Endothelial cell of umbilical vein (primary cell): ENCODE measurements at regions not wholly inside any gene's neighbourhood (a gene's known extent, or its start where the extent isn't known, plus 50 kb on each side); places are given as distances from the start of the nearest gene placed in this dataset.

ENCODE experiments used
- BruUV-seq: library from RNA; stranded (reverse); fragments of 400-500 nt; replicated peaks from 2 replicates; lab custom pipeline; 2021; lab: Mats Ljungman, UMichigan
- CTCF ChIA-PET: fragments of 300-600, 350-600 bp; sonication (Branson Sonifier 250); formaldehyde crosslinking; loops from one replicate; lab custom pipeline; 2021; ENCODE audit warnings: antibody characterized with exemption, inconsistent platforms; lab: Charles Lee
- POLR2A ChIA-PET: fragments of 300-600, 350-600 bp; sonication (Branson Sonifier 250); formaldehyde crosslinking; loops from one replicate; lab custom pipeline; 2021; ENCODE audit warnings: antibody characterized with exemption, inconsistent platforms; lab: Charles Lee
- DNase-seq: peaks from one replicate; pipeline ENCODE4 v3.0.0-alpha.2; 2011; ENCODE audit warnings: low read depth, low spot score
- FAIRE-seq: peaks from 2 replicates; lab custom pipeline; 2011; peaks lifted over from hg19 to GRCh38; lab: Jason Lieb, UNC
- H2AFZ ChIP-seq: 2 replicates; pipeline ENCODE4 v1.6.0; 2012; ENCODE audit warnings: low read depth, low read length, control low read depth, inconsistent platforms
- H3K27ac ChIP-seq: 2 replicates; pipeline ENCODE4 v1.5.1; 2011; ENCODE audit warnings: low read depth, mild to moderate bottlenecking, control low read depth, low read length, moderate library complexity; ENCODE audit not compliant: insufficient read depth
- H3K27me3 ChIP-seq, 2 experiments: 2 replicates each; pipeline versions ENCODE4 v1.6.0 to v1.6.1; 2011; ENCODE audit warnings: low read length in 2 of 2, mixed read lengths in 1 of 2; ENCODE audit not compliant: control insufficient read depth in 2 of 2, insufficient read depth in 2 of 2
- H3K36me3 ChIP-seq, 2 experiments: 2 replicates in 1 of 2; 3 replicates in 1 of 2; pipeline ENCODE4 v1.5.1; 2011; ENCODE audit warnings: low read length in 2 of 2, mild to moderate bottlenecking in 1 of 2, moderate library complexity in 1 of 2; ENCODE audit not compliant: control insufficient read depth in 2 of 2, insufficient read depth in 2 of 2; ENCODE audit errors: extremely low read depth in 1 of 2
- H3K4me1 ChIP-seq: 3 replicates; pipeline ENCODE4 v1.5.1; 2011; ENCODE audit warnings: mild to moderate bottlenecking, low read length; ENCODE audit not compliant: control insufficient read depth, insufficient read depth; ENCODE audit errors: extremely low read depth
- H3K4me2 ChIP-seq: 2 replicates; pipeline ENCODE4 v1.6.1; 2011; ENCODE audit warnings: low read length, control low read depth, mixed read lengths; ENCODE audit not compliant: insufficient read depth
- H3K4me3 ChIP-seq, 3 experiments: fragments of 200-600 bp in 1 of 3; sonication (generic), shearing (Covaris generic) in 1 of 3; replicated peaks in 1 of 3; 2 replicates each; pipeline ENCODE4 v1.5.1; 2011 to 2016; ENCODE audit warnings: control low read depth in 3 of 3, low read length in 3 of 3, mild to moderate bottlenecking in 2 of 3, inconsistent platforms in 1 of 3, low read depth in 1 of 3, moderate library complexity in 1 of 3; ENCODE audit not compliant: insufficient read depth in 1 of 3
- H3K79me2 ChIP-seq: 2 replicates; pipeline ENCODE4 v1.6.0; 2012; ENCODE audit warnings: low read length, inconsistent platforms; ENCODE audit not compliant: control insufficient read depth, insufficient read depth
- H3K9ac ChIP-seq: replicated peaks from 2 replicates; pipeline ENCODE3; 2011; ENCODE audit warnings: low read length, control low read depth; ENCODE audit not compliant: insufficient read depth; ENCODE audit errors: extremely low read depth
- H3K9me1 ChIP-seq: replicated peaks from 3 replicates; pipeline ENCODE4 v1.6.0; 2011; ENCODE audit warnings: mild to moderate bottlenecking, low read length; ENCODE audit not compliant: control insufficient read depth, insufficient read depth; ENCODE audit errors: extremely low read depth
- H3K9me3 ChIP-seq: replicated peaks from 2 replicates; pipeline ENCODE4 v1.5.1; 2012; ENCODE audit warnings: low read length, inconsistent platforms; ENCODE audit not compliant: control insufficient read depth, insufficient read depth
- H4K20me1 ChIP-seq: replicated peaks from 2 replicates; pipeline ENCODE3; 2011; ENCODE audit warnings: mild to moderate bottlenecking, low read length; ENCODE audit not compliant: control insufficient read depth, insufficient read depth; ENCODE audit errors: extremely low read depth
- CTCF ChIP-seq, 2 donors: IDR thresholded peaks; 1 replicate in 1 of 2; 2 replicates in 1 of 2; pipeline ENCODE4 v1.5.1; 2011; ENCODE audit warnings: low read length in 2 of 2, mild to moderate bottlenecking in 2 of 2, moderate library complexity in 2 of 2, control low read depth in 1 of 2, inconsistent platforms in 1 of 2, low read depth in 1 of 2; ENCODE audit not compliant: insufficient read depth in 1 of 2; ENCODE audit errors: extremely low read depth in 1 of 2
- EZH2 ChIP-seq: IDR thresholded peaks from 2 replicates; pipeline ENCODE4 v1.6.1; 2012; ENCODE audit warnings: borderline replicate concordance, low read depth, mild to moderate bottlenecking, moderate library complexity, low read length, inconsistent platforms; ENCODE audit not compliant: severe bottlenecking
- FOS ChIP-seq: IDR thresholded peaks from 2 replicates; pipeline ENCODE4 v1.6.1; 2011; ENCODE audit warnings: mild to moderate bottlenecking, low read length, moderate library complexity, borderline replicate concordance; ENCODE audit not compliant: insufficient read depth
- GATA2 ChIP-seq: IDR thresholded peaks from 2 replicates; pipeline ENCODE4 v1.7.0; 2011; ENCODE audit warnings: low read depth, mild to moderate bottlenecking, moderate library complexity, mixed read lengths, low read length; ENCODE audit not compliant: insufficient read length, insufficient read depth
- JUN ChIP-seq: IDR thresholded peaks from 2 replicates; pipeline ENCODE4 v1.6.1; 2011; ENCODE audit warnings: borderline replicate concordance, low read depth; ENCODE audit not compliant: insufficient read length, insufficient read depth
- MAX ChIP-seq: IDR thresholded peaks from 2 replicates; pipeline ENCODE4 v1.6.1; 2011; ENCODE audit not compliant: insufficient read depth, insufficient read length
- MYC ChIP-seq: IDR thresholded peaks from one replicate; pipeline ENCODE4 v1.6.1; 2011; ENCODE audit warnings: mild to moderate bottlenecking, low read depth, low read length
- POLR2A ChIP-seq: IDR thresholded peaks from 2 replicates; pipeline ENCODE4 v1.6.1; 2012; ENCODE audit warnings: low read depth, mild to moderate bottlenecking, control low read depth, low read length
- POLR2AphosphoS5 ChIP-seq: IDR thresholded peaks from 2 replicates; pipeline ENCODE4 v1.6.1; 2012; ENCODE audit warnings: low read depth, mild to moderate bottlenecking, control low read depth, low read length, moderate library complexity; ENCODE audit not compliant: insufficient read depth
- dilution Hi-C: fragments of 300-500 bp; cut with MboI; formaldehyde crosslinking; loops from one replicate; pipeline ENCODE4 v1.15.0; 2019; ENCODE audit warnings: low sequenced_read_pairs; ENCODE audit not compliant: extremely low pct_ligation_motif_present
- intact Hi-C: fragments of 100-400 bp; cut with micrococcal nuclease; formaldehyde crosslinking; loops from one replicate; pipeline ENCODE4 v1.10.0; 2022

DNA sequence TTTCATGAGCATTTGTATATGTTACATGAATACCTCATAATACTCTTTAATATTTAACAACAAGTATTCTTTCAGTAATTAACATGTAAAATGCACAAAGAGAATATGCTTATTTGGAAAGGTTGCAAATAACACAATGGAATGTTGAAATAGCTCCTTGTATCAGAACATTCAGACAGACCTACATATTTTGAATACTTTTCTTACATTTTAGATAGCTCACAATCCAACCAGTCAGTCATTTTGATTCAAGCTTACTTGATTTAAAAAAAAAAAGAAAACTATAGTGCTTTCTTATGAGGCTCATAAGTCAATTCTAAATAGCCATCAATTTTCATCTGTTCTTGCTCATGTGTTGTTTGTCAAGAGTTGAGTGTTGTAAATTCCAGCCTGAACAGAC lies 518.8 kb downstream of the ADGRL2 start:
- H3K9ac ChIP-seq: no peak overlapping the region
- no peak for TF ChIP-seq CTCF (IDR thresholded peaks at IDR 0.05; ENCODE audit: extremely low read depth in 1 of 2, insufficient read depth in 1 of 2, low read depth in 1 of 2, low read length in 2 of 2)
- TF ChIP-seq POLR2A: no peak
- no peak for TF ChIP-seq FOS
- no peak for TF ChIP-seq JUN
- no peak for TF ChIP-seq POLR2AphosphoS5
- TF ChIP-seq EZH2: no peak
- no peak for TF ChIP-seq GATA2
- TF ChIP-seq MYC: no peak
- no peak for TF ChIP-seq MAX
- ChIA-PET CTCF (interaction anchor here (1.0 to 2.4 kb wide), 2 partner anchors 18 to 40 kb away, joined by 3 to 8 read pairs; no protein-coding TSS in a partner anchor), POLR2A (no interaction called here)
- intact Hi-C loops: loop anchor here (10.0 kb wide), 1 partner anchor 245 kb away; no protein-coding TSS in a partner anchor
- H3K36me3 ChIP-seq: no peaks in the 10 kb centered on the region
- H4K20me1 ChIP-seq: no peaks in the 10 kb centered on the region
- H3K4me2 ChIP-seq: no peak overlapping the region
- H3K4me3 ChIP-seq: no peak overlapping the region
- H3K9me1 ChIP-seq: no peaks in the 10 kb centered on the region
- FAIRE-seq (no peak), DNase-seq (no peak)
- dilution Hi-C loops: no loop called here
- H3K9me3 ChIP-seq: no peaks in the 10 kb centered on the region
- no peaks in the 10 kb centered on the region for H3K27me3 ChIP-seq
- no TSS peak for BruUV-seq
- H3K79me2 ChIP-seq: no peaks in the 10 kb centered on the region
- no peak overlapping the region for H3K27ac ChIP-seq
- H3K4me1 ChIP-seq: peaks cover 9% of the 10 kb centered on the region
- H2AFZ ChIP-seq: no peak overlapping the region
